Activated naive CD4-positive, alpha-beta T cell treated with anti-CD3 and anti-CD28 coated beads, Interleukin-2, amount 50 U/mL, for 16 hours (primary cell): ENCODE measurements at regions not wholly inside any gene's neighbourhood (a gene's known extent, or its start where the extent isn't known, plus 50 kb on each side); places are given as distances from the start of the nearest gene placed in this dataset.
"Not testable (repeated sequence)": the region's sequence is repeated elsewhere in the genome, so short reads cannot be mapped to it uniquely, and the experiment has no call there.

Experiments used
- DNase-seq: peaks from one replicate; pipeline ENCODE4 v3.0.0-alpha.2; 2020

DNA sequence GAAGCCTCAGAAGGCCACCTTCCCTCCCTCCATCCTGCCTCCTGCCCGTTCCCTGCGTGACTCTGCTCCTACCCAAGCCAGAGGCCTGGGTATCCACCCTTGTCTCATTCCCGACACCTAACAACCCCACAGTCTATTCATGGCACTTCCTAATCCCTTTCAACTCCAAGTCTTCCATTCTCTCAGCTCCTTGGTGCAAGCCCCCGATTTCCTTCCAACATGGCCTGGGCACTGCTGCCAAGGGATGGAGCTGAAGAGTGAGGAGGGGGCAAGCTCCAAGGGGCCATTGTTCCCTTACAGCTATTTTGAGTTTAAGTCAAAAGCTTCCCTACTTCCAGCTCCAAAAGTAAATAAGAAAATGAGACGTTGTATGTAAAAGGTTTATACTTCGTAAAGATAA lies 84.8 kb upstream of the ASB18 start:
- no peak for DNase-seq

DNA sequence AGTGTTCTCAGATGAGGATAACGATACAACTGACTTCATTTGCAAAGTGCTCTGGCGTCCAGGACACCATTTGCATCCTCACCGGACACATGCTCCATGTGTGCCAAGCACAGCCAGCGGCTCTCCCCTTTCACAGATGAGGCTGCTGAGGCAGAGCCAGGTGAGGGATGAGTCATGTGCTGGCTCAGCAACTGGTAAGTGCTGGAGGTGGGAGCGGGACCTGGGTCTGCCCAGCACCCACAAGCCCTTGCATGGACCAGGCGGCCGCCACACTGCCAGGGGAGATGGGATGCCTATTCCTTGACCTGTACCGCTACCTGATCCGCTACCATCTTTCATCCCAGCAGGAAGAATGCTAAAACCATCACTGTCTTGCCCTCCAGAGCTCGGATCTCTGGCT lies 86.2 kb upstream of the ASB18 start:
- no peak for DNase-seq

DNA sequence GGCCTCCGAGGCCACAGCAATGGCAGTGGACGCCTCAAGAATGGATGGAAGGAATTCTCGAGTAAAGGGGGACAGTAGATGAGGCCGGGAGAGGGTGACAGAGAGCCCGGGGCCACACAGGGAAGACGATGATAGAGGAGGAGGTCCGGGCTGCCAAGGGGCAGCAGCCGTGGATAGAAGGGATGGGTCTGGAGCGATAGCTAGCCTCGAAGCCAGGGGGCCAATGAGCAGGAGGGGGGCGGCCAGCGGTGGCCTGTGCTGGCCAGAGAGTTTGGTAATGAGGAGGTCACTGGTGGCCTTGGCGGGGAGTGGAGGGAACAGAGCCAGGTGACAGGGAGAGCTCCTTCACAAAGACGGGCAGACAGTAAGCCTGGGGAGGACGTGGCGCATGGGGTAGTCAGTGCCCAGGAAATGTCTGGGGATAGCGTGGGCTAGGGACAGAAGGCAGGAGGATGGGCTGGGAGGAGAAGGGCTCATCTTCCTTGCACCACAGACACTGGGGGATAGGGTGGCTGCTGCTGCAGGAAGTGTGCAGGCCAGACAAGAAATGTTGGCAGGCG lies 87.8 kb upstream of the ASB18 start:
- no peak for DNase-seq

DNA sequence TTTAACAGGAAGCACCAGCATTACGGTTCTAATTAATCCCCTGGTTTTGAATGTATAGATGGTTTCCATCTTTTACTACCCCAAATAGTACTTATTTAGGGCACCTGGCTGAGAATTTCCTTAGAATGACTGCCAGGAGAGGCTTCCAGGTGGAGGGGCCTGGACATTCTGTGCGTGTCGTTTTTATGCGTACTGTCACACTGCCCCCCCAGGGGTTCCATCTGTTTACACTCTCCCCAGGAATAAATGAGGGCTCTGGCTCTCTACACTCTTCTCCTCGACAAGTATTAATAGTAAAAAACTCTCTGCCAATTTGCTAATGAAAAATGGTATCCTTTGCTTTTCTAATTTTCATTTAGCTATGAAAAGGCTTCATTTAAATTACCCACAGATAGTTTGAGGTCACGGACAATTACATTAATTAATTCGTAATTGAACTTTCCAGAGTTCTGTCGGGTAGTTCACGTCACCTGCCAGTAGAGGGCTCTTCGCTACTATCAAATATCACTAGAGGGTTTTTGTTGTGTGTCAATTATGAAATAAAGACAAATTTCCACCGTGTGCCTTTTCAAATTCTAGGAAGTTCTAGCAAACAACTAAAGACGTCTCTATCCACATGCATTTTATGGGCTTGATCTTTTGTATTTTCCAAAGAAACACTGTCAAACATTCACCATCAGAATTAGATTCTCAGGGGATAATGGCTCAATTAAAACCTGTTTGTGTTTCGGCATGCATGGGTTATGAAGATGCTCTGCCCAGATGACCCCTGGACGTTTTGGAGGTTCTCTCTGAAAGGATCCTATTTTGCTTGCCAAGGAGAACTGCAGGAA lies 88.8 kb upstream of the ASB18 start:
- DNase-seq = no peak

DNA sequence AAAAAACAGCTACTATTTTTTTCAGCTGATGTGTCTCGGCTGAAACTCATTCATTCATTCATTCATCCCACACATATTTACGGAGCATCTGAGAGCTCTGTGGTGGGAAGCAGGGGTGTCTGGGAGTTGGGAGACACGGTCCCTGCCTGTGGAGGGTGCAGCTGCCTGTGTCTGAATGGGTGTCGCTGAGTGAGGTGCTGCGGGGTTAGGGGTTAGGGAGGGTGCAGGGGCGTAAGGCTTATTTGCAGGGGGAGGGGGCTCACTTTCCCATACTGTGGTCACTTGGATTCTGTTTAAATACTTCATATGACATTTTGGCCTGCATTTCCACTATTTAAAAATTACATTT lies 89.4 kb upstream of the ASB18 start:
- no peak for DNase-seq

- no peak for DNase-seq
Measured at GRCh38 chr2:236354056-236354940, 90.1 kb upstream of the ASB18 start.

DNA sequence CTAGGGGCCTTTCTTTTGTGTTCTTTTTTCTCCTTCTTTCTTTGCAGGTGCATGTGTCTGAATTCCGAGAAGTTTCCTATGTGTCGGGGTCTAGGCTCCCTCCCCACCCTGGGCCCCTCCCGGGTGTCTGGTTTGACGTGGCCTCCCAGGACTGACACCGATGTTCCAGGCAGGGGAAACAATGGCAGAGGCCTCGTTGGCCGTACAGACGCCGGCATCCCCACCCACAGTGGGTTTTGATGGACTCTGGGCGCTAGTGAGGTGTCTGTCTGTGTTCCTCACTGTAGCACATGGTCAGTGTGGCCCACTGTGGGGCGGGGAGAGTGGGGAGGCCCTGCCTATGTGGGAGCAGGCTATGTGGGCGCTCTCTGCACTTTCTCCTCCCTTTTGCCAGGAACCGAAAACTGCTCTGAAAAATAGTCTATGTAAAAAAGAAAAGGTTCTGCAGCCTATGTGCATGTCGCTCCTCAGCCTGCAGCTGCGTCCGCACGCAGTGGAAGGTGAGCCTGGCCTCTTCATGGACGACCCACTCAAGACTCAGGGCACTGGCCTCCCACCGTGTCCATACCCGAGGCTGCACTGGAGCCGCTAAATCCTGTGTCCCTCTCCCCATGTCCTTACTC lies 90.9 kb upstream of the ASB18 start:
- DNase-seq = no peak

- DNase-seq = no peak
Measured at GRCh38 chr2:236355911-236356310, 91.7 kb upstream of the ASB18 start.

DNA sequence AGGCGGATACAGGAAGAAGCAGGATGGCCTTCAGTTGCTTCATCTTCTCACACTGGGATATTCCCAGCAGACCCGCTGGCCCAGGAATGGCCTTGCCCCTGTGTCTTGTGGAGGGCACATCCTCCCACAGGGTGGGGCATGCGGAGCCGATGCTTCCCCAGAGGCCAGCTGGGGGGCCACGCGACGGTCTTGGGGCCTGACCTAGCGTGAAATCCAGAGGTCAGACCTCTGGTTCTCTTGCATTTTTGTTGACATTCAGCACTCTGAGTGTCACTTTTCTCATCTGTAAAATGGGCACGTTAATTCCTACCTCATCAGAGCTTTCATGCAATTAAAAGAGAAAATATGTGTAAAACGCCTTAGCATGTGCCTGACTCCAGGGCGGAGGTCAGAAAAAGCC lies 92.1 kb upstream of the ASB18 start:
- not testable (repeated sequence) for DNase-seq

DNA sequence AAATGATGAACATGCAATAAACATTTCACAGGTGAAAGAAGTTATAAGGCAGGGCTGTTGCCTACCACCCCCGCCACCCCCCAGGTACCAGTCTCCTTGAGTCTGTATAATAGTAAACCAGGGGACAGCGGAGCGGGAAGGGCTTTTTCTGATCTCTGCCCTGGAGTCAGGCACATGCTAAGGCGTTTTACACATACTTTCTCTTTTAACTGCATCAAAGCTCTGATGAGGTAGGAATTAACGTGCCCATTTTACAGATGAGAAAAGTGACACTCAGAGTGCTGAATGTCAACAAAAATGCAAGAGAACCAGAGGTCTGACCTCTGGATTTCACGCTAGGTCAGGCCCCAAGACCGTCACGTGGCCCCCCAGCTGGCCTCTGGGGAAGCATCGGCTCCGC lies 94.3 kb upstream of the ASB18 start:
- not testable (repeated sequence) for DNase-seq

DNA sequence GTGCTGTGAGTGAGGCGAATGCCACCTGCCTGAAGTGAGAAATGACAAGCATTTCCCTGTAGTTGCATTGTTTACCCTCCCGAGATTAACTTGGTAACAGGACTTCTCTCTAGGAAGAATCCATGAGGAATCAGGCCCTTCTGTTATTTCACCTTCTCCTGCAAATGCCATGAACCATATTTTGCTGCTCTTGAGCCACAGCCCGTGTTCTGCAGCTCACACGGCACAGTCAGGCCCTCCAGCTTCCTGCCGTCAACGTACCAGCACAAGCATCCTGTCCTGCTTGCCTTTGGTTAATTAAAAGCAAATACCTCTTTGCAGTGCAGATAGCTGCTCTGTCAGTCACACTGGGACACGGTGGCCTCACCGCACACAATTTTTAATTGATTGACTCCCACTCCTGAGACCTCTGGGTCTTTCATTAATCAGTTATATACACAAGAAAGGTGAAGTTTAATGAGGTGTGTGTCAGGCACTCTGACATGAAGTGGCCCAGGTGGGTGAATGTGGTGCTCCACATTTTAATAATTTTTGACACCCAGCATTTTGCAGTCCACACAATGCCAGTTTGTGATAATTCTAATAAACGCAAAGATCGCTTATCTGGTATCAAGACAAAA lies 95.3 kb upstream of the ASB18 start:
- no peak for DNase-seq

GRCh38 chr2:236360496-236360895 lies 96.3 kb upstream of the ASB18 start:
- DNase-seq = no peak

GRCh38 chr2:236363711-236364277 lies 99.6 kb upstream of the ASB18 start:
- no peak for DNase-seq

- DNase-seq = no peak
Measured at GRCh38 chr2:236365258-236366048, 101.2 kb upstream of the ASB18 start.

- DNase-seq = no peak
Measured at GRCh38 chr2:236366049-236366387, 101.8 kb upstream of the ASB18 start.

GRCh38 chr2:236366397-236366796 lies 102.2 kb upstream of the ASB18 start:
- no peak for DNase-seq

DNA sequence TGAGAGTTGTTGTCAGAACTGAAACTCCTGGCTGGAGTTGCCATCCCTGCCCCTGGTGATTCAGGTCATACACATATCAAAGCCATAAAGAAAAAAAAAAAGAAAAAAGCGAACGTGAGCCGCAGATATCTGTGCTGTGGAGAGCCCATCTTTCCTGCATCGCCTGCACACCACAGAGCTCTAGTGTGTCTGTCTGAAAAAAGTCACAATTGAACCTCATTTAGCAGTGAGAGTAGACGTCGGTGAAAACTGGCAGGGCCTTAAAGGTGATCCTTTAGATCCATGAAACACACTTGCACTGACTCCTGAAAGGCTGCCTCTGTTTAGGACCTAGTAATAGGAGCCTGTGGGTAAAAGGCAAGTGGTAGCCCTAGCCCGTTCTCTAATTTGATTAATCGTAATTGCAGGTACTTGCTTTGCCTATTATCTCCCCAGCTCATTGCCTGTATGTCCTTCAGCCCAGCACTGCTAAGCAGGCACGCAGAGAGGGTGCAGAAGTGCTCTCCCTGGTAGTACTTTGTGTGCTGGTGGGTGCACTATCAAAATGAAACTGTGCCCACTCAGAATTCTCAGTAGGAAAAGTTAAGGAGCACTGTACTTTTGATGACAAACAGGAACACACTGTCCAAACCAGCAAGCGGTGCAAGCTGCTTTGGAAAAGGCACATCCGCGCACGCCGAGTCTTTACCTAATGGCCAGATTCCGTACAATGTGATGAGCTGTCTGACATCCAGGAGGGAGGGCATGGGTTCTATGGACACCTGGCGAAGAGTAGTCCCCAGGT lies 103.5 kb upstream of the ASB18 start:
- DNase-seq = no peak

- no peak for DNase-seq
Measured at GRCh38 chr2:236369661-236370062, 105.5 kb upstream of the ASB18 start.

GRCh38 chr2:236370847-236371409 lies 106.7 kb upstream of the ASB18 start:
- DNase-seq = no peak

DNA sequence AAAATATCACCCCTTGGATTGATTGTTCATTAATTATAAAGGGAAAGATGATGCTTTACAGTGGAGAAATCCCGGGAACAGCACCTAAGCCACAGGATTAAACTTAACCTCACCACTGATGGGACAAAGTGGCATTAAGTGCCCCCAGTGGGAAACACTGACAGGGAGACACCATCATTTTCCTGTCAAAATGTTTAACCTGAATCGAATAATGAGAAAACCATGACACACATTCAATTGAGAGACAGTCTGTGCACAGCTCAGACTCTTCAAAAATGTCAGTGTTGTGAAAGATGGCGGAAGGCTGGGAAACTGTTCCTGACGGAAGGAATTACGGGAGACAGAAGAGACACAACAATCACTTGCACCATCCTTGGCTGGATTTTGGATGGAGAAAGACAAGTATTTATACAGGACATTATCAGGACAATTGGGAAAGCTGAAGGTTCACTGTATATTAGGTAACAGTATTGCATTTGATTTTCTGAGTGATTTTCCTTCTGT lies 111.8 kb upstream of the ASB18 start:
- no peak for DNase-seq
